K562 (cell line): ENCODE measurements at regions not wholly inside any gene's neighbourhood (a gene's known extent, or its start where the extent isn't known, plus 50 kb on each side); places are given as distances from the start of the nearest gene placed in this dataset.
A peak's percentile ranks its signal among the peaks of the same experiment; 100 is the strongest.

Experiments
- DACH1 ChIP-seq: fragments of 450-650 bp; IDR thresholded peaks from 2 replicates; pipeline ENCODE4 v1.6.1; 2018; ENCODE audit not compliant: partially characterized antibody
- EP300 ChIP-seq: IDR thresholded peaks from 2 replicates; pipeline ENCODE4 v1.6.1; 2012; ENCODE audit warnings: low read length, improper control_type of control experiment
- FOXJ3 ChIP-seq: sonication (generic); formaldehyde crosslinking; IDR thresholded peaks from 2 replicates; pipeline ENCODE4 v1.4.0; 2020; ENCODE audit warnings: mild to moderate bottlenecking, missing genetic modification reagents
- HDAC6 ChIP-seq: IDR thresholded peaks from 2 replicates; pipeline ENCODE4 v1.6.1; 2012; ENCODE audit warnings: low read depth, mild to moderate bottlenecking, control low read depth, inconsistent platforms, low read length, moderate library complexity
- HEY1 ChIP-seq: fragments of 250-450 bp; sonication (Bioruptor Pico); IDR thresholded peaks from 2 replicates; pipeline ENCODE4 v1.5.0; 2020; ENCODE audit warnings: mild to moderate bottlenecking, moderate library complexity, borderline replicate concordance
- KLF1 ChIP-seq: fragments of 450-650 bp; IDR thresholded peaks from 2 replicates; pipeline ENCODE4 v1.6.1; 2016; ENCODE audit warnings: missing genetic modification characterization, missing compliant biosample characterization
- MYNN ChIP-seq, 2 experiments: sonication (generic); formaldehyde crosslinking in 1 of 2; IDR thresholded peaks; 2 replicates each; pipeline versions ENCODE4 v1.5.0 to v1.6.1; 2016 to 2020; ENCODE audit warnings: antibody characterized with exemption in 1 of 2, missing genetic modification reagents in 1 of 2
- RFX1 ChIP-seq: fragments of 450-650 bp; IDR thresholded peaks from 2 replicates; pipeline ENCODE4 v1.6.1; 2016; ENCODE audit warnings: mild to moderate bottlenecking, moderate library complexity
- SUPT5H ChIP-seq: fragments of 450-650 bp; IDR thresholded peaks from 2 replicates; pipeline ENCODE4 v1.6.1; 2016
- TAF1 ChIP-seq: IDR thresholded peaks from 2 replicates; pipeline ENCODE4 v1.6.1; 2011; ENCODE audit warnings: mild to moderate bottlenecking, low read length, moderate library complexity; ENCODE audit not compliant: insufficient read depth, control insufficient read depth, severe bottlenecking; ENCODE audit errors: extremely low read depth
- TGIF2 ChIP-seq: sonication (generic); formaldehyde crosslinking; IDR thresholded peaks from 2 replicates; pipeline ENCODE4 v1.8.1; 2022; ENCODE audit warnings: mild to moderate bottlenecking, missing genetic modification reagents, moderate library complexity
- ZBTB17 ChIP-seq: fragments of 450-650 bp; formaldehyde crosslinking; IDR thresholded peaks from 2 replicates; pipeline ENCODE4 v1.4.0; 2020; ENCODE audit warnings: mild to moderate bottlenecking
- ZNF121 ChIP-seq: sonication (generic); formaldehyde crosslinking; conservative IDR thresholded peaks from 2 replicates; pipeline ENCODE4 v1.8.0; 2022; ENCODE audit warnings: missing genetic modification reagents
- ZNF124 ChIP-seq: sonication (generic); formaldehyde crosslinking; IDR thresholded peaks from 2 replicates; pipeline ENCODE4 v1.8.1; 2022; ENCODE audit warnings: missing genetic modification reagents
- ZNF140 ChIP-seq: fragments of 250-450 bp; sonication (Bioruptor Pico); IDR thresholded peaks from 2 replicates; pipeline ENCODE4 v1.8.0; 2021; ENCODE audit warnings: moderate library complexity, mild to moderate bottlenecking, inconsistent platforms
- ZNF232 ChIP-seq: sonication (generic); formaldehyde crosslinking; IDR thresholded peaks from 2 replicates; pipeline ENCODE4 v1.8.0; 2022; ENCODE audit warnings: mild to moderate bottlenecking, missing genetic modification reagents
- ZNF274 ChIP-seq: IDR thresholded peaks from 2 replicates; pipeline ENCODE4 v1.6.1; 2011; ENCODE audit warnings: low read depth, mild to moderate bottlenecking, low read length, moderate library complexity, borderline replicate concordance
- ZNF316 ChIP-seq: fragments of 450-650 bp; IDR thresholded peaks from 2 replicates; pipeline ENCODE4 v1.6.1; 2016
- ZNF347 ChIP-seq: fragments of 450-650 bp; formaldehyde crosslinking; IDR thresholded peaks from 2 replicates; pipeline ENCODE4 v1.4.0; 2020; ENCODE audit warnings: low read depth, mild to moderate bottlenecking, moderate library complexity
- ZNF830 ChIP-seq: fragments of 250-450 bp; sonication (Bioruptor Pico); IDR thresholded peaks from 2 replicates; pipeline ENCODE4 v1.5.0; 2021; ENCODE audit warnings: mild to moderate bottlenecking
- TF ChIP-seq, protein P1 (sequence below), 2 experiments: fragments of 450-650 bp in 1 of 2; sonication (generic) in 1 of 2; formaldehyde crosslinking in 1 of 2; IDR thresholded peaks; 2 replicates each; pipeline versions ENCODE4 v1.7.1 to v1.9.0; 2016 to 2022; ENCODE audit warnings: inconsistent platforms in 1 of 2, mild to moderate bottlenecking in 1 of 2, missing genetic modification reagents in 1 of 2
- TF ChIP-seq, protein P2 (sequence below): fragments of 250-450 bp; sonication (Bioruptor Pico); IDR thresholded peaks from 2 replicates; pipeline ENCODE4 v1.4.0; 2020; ENCODE audit warnings: mild to moderate bottlenecking, moderate library complexity

DNA sequence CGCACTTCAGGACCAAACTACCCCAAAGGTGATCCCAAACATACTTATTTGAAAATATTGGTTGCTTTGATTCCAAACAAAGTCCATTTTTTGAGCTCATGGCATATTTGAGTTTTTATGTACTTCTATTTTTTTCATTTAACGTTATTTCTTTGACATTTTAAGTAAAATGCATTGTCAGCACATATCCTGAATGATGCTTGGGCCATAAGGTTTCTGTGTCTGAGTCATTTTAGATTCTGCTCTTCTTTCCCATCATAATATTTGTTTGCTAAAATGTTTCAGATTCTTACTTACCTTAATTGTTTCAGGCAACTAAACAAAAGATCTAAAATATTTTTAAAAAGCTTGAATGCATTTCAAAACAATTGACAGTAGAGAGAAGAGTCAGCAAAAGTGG lies 998.2 kb downstream of the REEP3 start (continued):
- TF ChIP-seq KLF1 (tag) (no peak), EP300 (no peak), SUPT5H (no peak), HDAC6 (no peak), ZNF830 (no peak), HEY1 (no peak), FOXJ3 (CRISPR knock-in tag) (no peak), ZNF274 (no peak), ZNF232 (CRISPR knock-in tag) (no peak), TAF1 (no peak), ZBTB17 (CRISPR knock-in tag) (no peak), ZNF124 (no peak), MYNN (IDR thresholded peaks at IDR 0.05) (no peak), MYNN (CRISPR knock-in tag; IDR thresholded peaks at IDR 0.05) (no peak), TGIF2 (no peak), ZNF140 (no peak), ZNF347 (CRISPR knock-in tag) (no peak), RFX1 (no peak), ZNF121 (CRISPR knock-in tag) (no peak), ZNF316 (peak; percentile 99), DACH1 (no peak)
- TF ChIP-seq, protein P1, sequence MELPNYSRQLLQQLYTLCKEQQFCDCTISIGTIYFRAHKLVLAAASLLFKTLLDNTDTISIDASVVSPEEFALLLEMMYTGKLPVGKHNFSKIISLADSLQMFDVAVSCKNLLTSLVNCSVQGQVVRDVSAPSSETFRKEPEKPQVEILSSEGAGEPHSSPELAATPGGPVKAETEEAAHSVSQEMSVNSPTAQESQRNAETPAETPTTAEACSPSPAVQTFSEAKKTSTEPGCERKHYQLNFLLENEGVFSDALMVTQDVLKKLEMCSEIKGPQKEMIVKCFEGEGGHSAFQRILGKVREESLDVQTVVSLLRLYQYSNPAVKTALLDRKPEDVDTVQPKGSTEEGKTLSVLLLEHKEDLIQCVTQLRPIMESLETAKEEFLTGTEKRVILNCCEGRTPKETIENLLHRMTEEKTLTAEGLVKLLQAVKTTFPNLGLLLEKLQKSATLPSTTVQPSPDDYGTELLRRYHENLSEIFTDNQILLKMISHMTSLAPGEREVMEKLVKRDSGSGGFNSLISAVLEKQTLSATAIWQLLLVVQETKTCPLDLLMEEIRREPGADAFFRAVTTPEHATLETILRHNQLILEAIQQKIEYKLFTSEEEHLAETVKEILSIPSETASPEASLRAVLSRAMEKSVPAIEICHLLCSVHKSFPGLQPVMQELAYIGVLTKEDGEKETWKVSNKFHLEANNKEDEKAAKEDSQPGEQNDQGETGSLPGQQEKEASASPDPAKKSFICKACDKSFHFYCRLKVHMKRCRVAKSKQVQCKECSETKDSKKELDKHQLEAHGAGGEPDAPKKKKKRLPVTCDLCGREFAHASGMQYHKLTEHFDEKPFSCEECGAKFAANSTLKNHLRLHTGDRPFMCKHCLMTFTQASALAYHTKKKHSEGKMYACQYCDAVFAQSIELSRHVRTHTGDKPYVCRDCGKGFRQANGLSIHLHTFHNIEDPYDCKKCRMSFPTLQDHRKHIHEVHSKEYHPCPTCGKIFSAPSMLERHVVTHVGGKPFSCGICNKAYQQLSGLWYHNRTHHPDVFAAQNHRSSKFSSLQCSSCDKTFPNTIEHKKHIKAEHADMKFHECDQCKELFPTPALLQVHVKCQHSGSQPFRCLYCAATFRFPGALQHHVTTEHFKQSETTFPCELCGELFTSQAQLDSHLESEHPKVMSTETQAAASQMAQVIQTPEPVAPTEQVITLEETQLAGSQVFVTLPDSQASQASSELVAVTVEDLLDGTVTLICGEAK (IDR thresholded peaks at IDR 0.05), result no peak
- TF ChIP-seq, protein P1 (CRISPR knock-in tag; IDR thresholded peaks at IDR 0.05), result no peak
- TF ChIP-seq, protein P2, sequence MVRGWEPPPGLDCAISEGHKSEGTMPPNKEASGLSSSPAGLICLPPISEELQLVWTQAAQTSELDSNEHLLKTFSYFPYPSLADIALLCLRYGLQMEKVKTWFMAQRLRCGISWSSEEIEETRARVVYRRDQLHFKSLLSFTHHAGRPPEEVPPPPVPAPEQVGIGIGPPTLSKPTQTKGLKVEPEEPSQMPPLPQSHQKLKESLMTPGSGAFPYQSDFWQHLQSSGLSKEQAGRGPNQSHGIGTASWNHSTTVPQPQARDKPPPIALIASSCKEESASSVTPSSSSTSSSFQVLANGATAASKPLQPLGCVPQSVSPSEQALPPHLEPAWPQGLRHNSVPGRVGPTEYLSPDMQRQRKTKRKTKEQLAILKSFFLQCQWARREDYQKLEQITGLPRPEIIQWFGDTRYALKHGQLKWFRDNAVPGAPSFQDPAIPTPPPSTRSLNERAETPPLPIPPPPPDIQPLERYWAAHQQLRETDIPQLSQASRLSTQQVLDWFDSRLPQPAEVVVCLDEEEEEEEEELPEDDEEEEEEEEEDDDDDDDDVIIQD, result no peak
